D341Med (cell line): ENCODE measurements at regions not wholly inside any gene's neighbourhood (a gene's known extent, or its start where the extent isn't known, plus 50 kb on each side); places are given as distances from the start of the nearest gene placed in this dataset.
A peak's percentile ranks its signal among the peaks of the same experiment; 100 is the strongest.

Experiments
- DNase-seq: peaks from one replicate; pipeline ENCODE4 v3.0.0; 2012; ENCODE audit warnings: low spot score

- no peak for DNase-seq
Observed at GRCh38 chr4:129167640-129168260, 71.8 kb downstream of the C4orf33 start.

GRCh38 chr4:129172181-129172580 is 76.2 kb downstream of the C4orf33 start:
- DNase-seq: no peak

GRCh38 chr4:129176864-129177263 is 80.9 kb downstream of the C4orf33 start:
- no peak for DNase-seq

- DNase-seq: no peak
Observed at GRCh38 chr4:129179276-129179675, 83.3 kb downstream of the C4orf33 start.

GRCh38 chr4:129189630-129190029 is 93.7 kb downstream of the C4orf33 start:
- DNase-seq: no peak

- DNase-seq: no peak
Observed at GRCh38 chr4:129193357-129194100, 97.6 kb downstream of the C4orf33 start.

- peak; percentile 36 for DNase-seq
Observed at GRCh38 chr4:129208481-129208880, 112.5 kb downstream of the C4orf33 start.

- DNase-seq: no peak
Observed at GRCh38 chr4:129213692-129214091, 117.7 kb downstream of the C4orf33 start.

- DNase-seq: peak; percentile 55
Observed at GRCh38 chr4:129218360-129218759, 122.4 kb downstream of the C4orf33 start.

GRCh38 chr4:129218897-129219296 is 122.9 kb downstream of the C4orf33 start:
- DNase-seq: no peak

- no peak for DNase-seq
Observed at GRCh38 chr4:129220254-129220653, 124.3 kb downstream of the C4orf33 start.

- no peak for DNase-seq
Observed at GRCh38 chr4:129223945-129224344, 128.0 kb downstream of the C4orf33 start.

GRCh38 chr4:129230846-129231245 is 134.9 kb downstream of the C4orf33 start:
- DNase-seq: no peak

- DNase-seq: no peak
Observed at GRCh38 chr4:129231945-129232588, 136.1 kb downstream of the C4orf33 start.

- no peak for DNase-seq
Observed at GRCh38 chr4:129232589-129233337, 136.8 kb downstream of the C4orf33 start.

GRCh38 chr4:129233691-129234090 is 137.7 kb downstream of the C4orf33 start:
- DNase-seq: no peak

- no peak for DNase-seq
Observed at GRCh38 chr4:129236351-129236750, 140.4 kb downstream of the C4orf33 start.

- DNase-seq: no peak
Observed at GRCh38 chr4:129239088-129239487, 143.1 kb downstream of the C4orf33 start.

GRCh38 chr4:129240816-129241215 is 144.9 kb downstream of the C4orf33 start:
- DNase-seq: no peak

GRCh38 chr4:129246145-129246544 is 150.2 kb downstream of the C4orf33 start:
- no peak for DNase-seq

- DNase-seq: no peak
Observed at GRCh38 chr4:129246910-129247461, 151.0 kb downstream of the C4orf33 start.

GRCh38 chr4:129248621-129249020 is 152.7 kb downstream of the C4orf33 start:
- no peak for DNase-seq
